SK-N-SH (cell line): ENCODE measurements at regions not wholly inside any gene's neighbourhood (a gene's known extent, or its start where the extent isn't known, plus 50 kb on each side); places are given as distances from the start of the nearest gene placed in this dataset.

ENCODE experiments used
- CTCF ChIA-PET: fragments of 300-600, 350-600 bp; formaldehyde crosslinking; extraction: SDS; loops from one replicate; lab custom pipeline; 2021; lab: Yijun Ruan, JAX
- POLR2A ChIA-PET: fragments of 350-600 bp; sonication (Branson Sonifier 250); formaldehyde crosslinking; extraction: SDS; loops from one replicate; lab custom pipeline; 2020; ENCODE audit warnings: antibody characterized with exemption, inconsistent platforms; lab: Yijun Ruan, JAX
- DNase-seq: peaks from one replicate; pipeline ENCODE4 v3.0.0; 2012
- H2AFZ ChIP-seq: fragments of 200-600 bp; sonication (generic); 2 replicates; pipeline ENCODE4 v1.8.1; 2016; ENCODE audit warnings: antibody characterized with exemption, mild to moderate bottlenecking, low read depth
- H3F3A ChIP-seq: fragments of 200-600 bp; sonication (generic); replicated peaks from 2 replicates; pipeline ENCODE3; 2016; ENCODE audit warnings: antibody characterized with exemption, mild to moderate bottlenecking; ENCODE audit not compliant: insufficient read depth
- H3K27ac ChIP-seq, 2 experiments: fragments of 200-500 bp in 1 of 2; fragments of 200-600 bp in 1 of 2; sonication (Bioruptor generic) in 1 of 2; sonication (generic), shearing (Covaris generic) in 1 of 2; 2 replicates each; pipeline versions ENCODE4 v1.5.1 to v1.6.1; 2014 to 2016; ENCODE audit warnings: low read depth in 2 of 2, inconsistent platforms in 1 of 2, low read length in 1 of 2, mild to moderate bottlenecking in 1 of 2, mixed read lengths in 1 of 2
- H3K27me3 ChIP-seq: fragments of 200-600 bp; sonication (generic), shearing (Covaris generic); 2 replicates; pipeline ENCODE4 v1.6.1; 2016; ENCODE audit warnings: mixed run types; ENCODE audit not compliant: insufficient read depth
- H3K36me3 ChIP-seq, 2 experiments: fragments of 200-500 bp in 1 of 2; fragments of 200-600 bp in 1 of 2; sonication (Bioruptor generic) in 1 of 2; sonication (generic) in 1 of 2; replicated peaks in 1 of 2; 2 replicates each; pipeline versions ENCODE3 to v1.5.1; 2014 to 2016; ENCODE audit warnings: low read length in 1 of 2, mild to moderate bottlenecking in 1 of 2; ENCODE audit not compliant: insufficient read depth in 2 of 2, control insufficient read depth in 1 of 2
- H3K4me1 ChIP-seq, 2 experiments: fragments of 200-500 bp in 1 of 2; fragments of 200-600 bp in 1 of 2; sonication (Bioruptor generic) in 1 of 2; sonication (generic), shearing (Covaris generic) in 1 of 2; 2 replicates each; pipeline versions ENCODE4 v1.5.1 to v1.6.1; 2014 to 2016; ENCODE audit warnings: low read depth in 1 of 2, low read length in 1 of 2, mixed run types in 1 of 2; ENCODE audit not compliant: insufficient read depth in 2 of 2, control insufficient read depth in 1 of 2
- H3K4me2 ChIP-seq: fragments of 200-600 bp; sonication (generic), shearing (Covaris generic); 2 replicates; pipeline ENCODE4 v1.6.1; 2017; ENCODE audit warnings: mixed run types
- H3K4me3 ChIP-seq, 2 experiments: fragments of 200-500 bp in 1 of 2; fragments of 200-600 bp in 1 of 2; sonication (Bioruptor generic) in 1 of 2; sonication (generic), shearing (Covaris generic) in 1 of 2; 2 replicates each; pipeline versions ENCODE4 v1.5.1 to v1.8.1; 2014 to 2016; ENCODE audit warnings: low read depth in 2 of 2, inconsistent platforms in 1 of 2, low read length in 1 of 2, mild to moderate bottlenecking in 1 of 2, mixed read lengths in 1 of 2, moderate library complexity in 1 of 2
- H3K79me2 ChIP-seq: fragments of 200-600 bp; sonication (generic); 2 replicates; pipeline ENCODE4 v1.8.1; 2017; ENCODE audit warnings: mild to moderate bottlenecking; ENCODE audit not compliant: insufficient read depth
- H3K9ac ChIP-seq: fragments of 200-600 bp; sonication (generic); 2 replicates; pipeline ENCODE4 v1.6.1; 2017; ENCODE audit warnings: mixed run types
- H3K9me2 ChIP-seq: fragments of 200-600 bp; sonication (generic); 2 replicates; pipeline ENCODE4 v1.6.1; 2017; ENCODE audit warnings: mixed run types
- H3K9me3 ChIP-seq: fragments of 200-600 bp; sonication (generic); 2 replicates; pipeline ENCODE4 v1.6.1; 2017; ENCODE audit warnings: mixed run types, mild to moderate bottlenecking, moderate library complexity
- H4K20me1 ChIP-seq: fragments of 200-600 bp; sonication (generic); 2 replicates; pipeline ENCODE4 v1.6.1; 2017; ENCODE audit warnings: mild to moderate bottlenecking, mixed run types; ENCODE audit not compliant: insufficient read depth
- ELF1 ChIP-seq: IDR thresholded peaks from 2 replicates; pipeline ENCODE4 v1.4.0; 2012
- EP300 ChIP-seq, 2 experiments: IDR thresholded peaks; 2 replicates each; pipeline versions ENCODE4 v1.4.0 to v1.6.1; 2012; ENCODE audit warnings: borderline replicate concordance in 1 of 2, low read depth in 1 of 2, low read length in 1 of 2
- EZH2phosphoT487 ChIP-seq: fragments of 200-600 bp; sonication (generic); IDR thresholded peaks from 2 replicates; pipeline ENCODE4 v1.6.1; 2017; ENCODE audit warnings: low read depth, mixed run types, mild to moderate bottlenecking, antibody characterized with exemption, moderate library complexity, borderline replicate concordance
- FOSL2 ChIP-seq: IDR thresholded peaks from 2 replicates; pipeline ENCODE4 v1.4.0; 2012; ENCODE audit warnings: low read depth, mild to moderate bottlenecking, moderate library complexity, borderline replicate concordance
- FOXM1 ChIP-seq: IDR thresholded peaks from 2 replicates; pipeline ENCODE4 v1.4.0; 2012; ENCODE audit warnings: low read depth, mild to moderate bottlenecking
- GABPA ChIP-seq: IDR thresholded peaks from 2 replicates; pipeline ENCODE4 v1.4.0; 2012; ENCODE audit warnings: low read depth, mild to moderate bottlenecking
- GATA2 ChIP-seq: sonication (generic); formaldehyde crosslinking; IDR thresholded peaks from 2 replicates; pipeline ENCODE4 v1.5.0; 2020; ENCODE audit warnings: mild to moderate bottlenecking, missing genetic modification reagents
- JUND ChIP-seq: IDR thresholded peaks from 2 replicates; pipeline ENCODE4 v1.4.0; 2012
- MEF2A ChIP-seq: IDR thresholded peaks from 2 replicates; pipeline ENCODE4 v1.4.0; 2012; ENCODE audit warnings: low read depth, borderline replicate concordance
- NFIC ChIP-seq: IDR thresholded peaks from 2 replicates; pipeline ENCODE4 v1.4.0; 2012; ENCODE audit warnings: borderline replicate concordance
- NRF1 ChIP-seq: IDR thresholded peaks from 2 replicates; pipeline ENCODE4 v1.6.1; 2012; ENCODE audit warnings: low read depth, mild to moderate bottlenecking, low read length
- RAD21 ChIP-seq: IDR thresholded peaks from 2 replicates; pipeline ENCODE4 v1.6.1; 2012; ENCODE audit warnings: mild to moderate bottlenecking, low read length
- SMC3 ChIP-seq: IDR thresholded peaks from 2 replicates; pipeline ENCODE4 v1.6.1; 2012; ENCODE audit warnings: low read depth, low read length, improper control_type of control experiment
- TCF12 ChIP-seq: IDR thresholded peaks from 2 replicates; pipeline ENCODE4 v1.4.0; 2012
- TEAD4 ChIP-seq: IDR thresholded peaks from 2 replicates; pipeline ENCODE4 v1.4.0; 2012; ENCODE audit warnings: mild to moderate bottlenecking, borderline replicate concordance; ENCODE audit not compliant: insufficient read depth
- YY1 ChIP-seq: IDR thresholded peaks from 2 replicates; pipeline ENCODE4 v1.4.0; 2012; ENCODE audit warnings: low read depth, mild to moderate bottlenecking
- WGBS: methylation state at CpG from one replicate; pipeline ENCODE4 v1.1.6; 2017; ENCODE audit warnings: low lambda C conversion rate; 5-methylcytosine and 5-hydroxymethylcytosine counted together
- TF ChIP-seq, protein P1 (sequence below): IDR thresholded peaks from 2 replicates; pipeline ENCODE4; 2012
- TF ChIP-seq, protein P2 (sequence below): IDR thresholded peaks from 2 replicates; pipeline ENCODE4 v1.6.1; 2012; ENCODE audit warnings: mild to moderate bottlenecking, low read depth, low read length, moderate library complexity
- TF ChIP-seq, protein P3 (sequence below): fragments of 150-350 bp; IDR thresholded peaks from 2 replicates; pipeline ENCODE4 v1.6.1; 2017; ENCODE audit warnings: antibody characterized with exemption, low read length, low read depth, borderline replicate concordance
- TF ChIP-seq, protein P4 (sequence below): IDR thresholded peaks from 2 replicates; pipeline ENCODE4 v1.4.0; 2012; ENCODE audit warnings: low read depth, borderline replicate concordance
- TF ChIP-seq, protein P5 (sequence below): IDR thresholded peaks from 2 replicates; pipeline ENCODE4 v1.4.0; 2012; ENCODE audit warnings: low read depth, borderline replicate concordance

DNA sequence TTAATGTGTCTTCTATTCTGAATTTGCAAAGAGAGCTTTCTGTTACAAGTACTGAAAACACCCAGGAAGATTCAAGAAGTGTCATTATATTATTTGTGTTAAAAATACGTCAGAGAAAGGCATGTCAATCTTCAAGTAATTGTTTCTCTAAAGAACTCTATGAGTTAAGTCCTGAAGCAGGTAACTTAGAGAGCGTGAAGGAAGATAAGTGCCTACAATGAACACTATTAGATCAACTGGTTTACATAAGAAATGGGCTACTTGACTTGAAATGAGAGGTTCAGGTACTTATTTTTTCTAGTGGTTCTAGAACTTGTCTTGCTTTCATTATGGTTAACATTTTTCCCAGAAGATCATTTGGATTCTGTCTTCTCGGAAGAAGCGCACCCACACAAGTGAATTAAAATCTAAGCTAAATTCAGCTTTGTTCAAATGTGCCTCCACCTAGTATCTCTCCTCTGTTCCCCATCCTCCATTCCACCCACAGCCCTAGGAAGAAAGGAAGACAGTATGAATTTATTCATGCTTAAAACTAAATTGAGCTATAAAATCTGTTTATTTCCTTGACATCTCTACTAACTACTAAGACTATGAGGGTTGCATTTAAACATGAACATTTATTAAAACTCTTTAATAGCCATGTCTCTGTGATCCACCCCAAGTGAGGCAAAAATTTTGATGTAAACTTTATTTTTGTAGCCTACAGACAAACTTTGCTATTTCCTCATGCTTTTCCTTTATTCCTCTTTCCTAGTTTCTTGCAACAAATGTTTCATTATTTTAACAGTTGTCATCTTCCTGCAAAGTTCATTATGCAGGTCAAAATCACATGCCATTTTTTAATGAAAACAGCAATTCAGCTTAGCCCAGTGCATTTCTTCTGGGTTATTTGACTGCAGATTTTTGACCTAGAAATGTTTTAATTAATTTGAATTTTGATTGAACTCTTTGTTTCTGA, 206.8 kb downstream of the KCNJ2 start (continued):
- TF ChIP-seq EZH2phosphoT487 = no peak
- TF ChIP-seq GABPA = no peak
- TF ChIP-seq FOSL2 = no peak
- TF ChIP-seq, protein P1, sequence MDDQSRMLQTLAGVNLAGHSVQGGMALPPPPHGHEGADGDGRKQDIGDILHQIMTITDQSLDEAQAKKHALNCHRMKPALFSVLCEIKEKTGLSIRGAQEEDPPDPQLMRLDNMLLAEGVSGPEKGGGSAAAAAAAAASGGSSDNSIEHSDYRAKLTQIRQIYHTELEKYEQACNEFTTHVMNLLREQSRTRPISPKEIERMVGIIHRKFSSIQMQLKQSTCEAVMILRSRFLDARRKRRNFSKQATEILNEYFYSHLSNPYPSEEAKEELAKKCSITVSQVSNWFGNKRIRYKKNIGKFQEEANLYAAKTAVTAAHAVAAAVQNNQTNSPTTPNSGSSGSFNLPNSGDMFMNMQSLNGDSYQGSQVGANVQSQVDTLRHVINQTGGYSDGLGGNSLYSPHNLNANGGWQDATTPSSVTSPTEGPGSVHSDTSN = no peak
- TF ChIP-seq, protein P2, sequence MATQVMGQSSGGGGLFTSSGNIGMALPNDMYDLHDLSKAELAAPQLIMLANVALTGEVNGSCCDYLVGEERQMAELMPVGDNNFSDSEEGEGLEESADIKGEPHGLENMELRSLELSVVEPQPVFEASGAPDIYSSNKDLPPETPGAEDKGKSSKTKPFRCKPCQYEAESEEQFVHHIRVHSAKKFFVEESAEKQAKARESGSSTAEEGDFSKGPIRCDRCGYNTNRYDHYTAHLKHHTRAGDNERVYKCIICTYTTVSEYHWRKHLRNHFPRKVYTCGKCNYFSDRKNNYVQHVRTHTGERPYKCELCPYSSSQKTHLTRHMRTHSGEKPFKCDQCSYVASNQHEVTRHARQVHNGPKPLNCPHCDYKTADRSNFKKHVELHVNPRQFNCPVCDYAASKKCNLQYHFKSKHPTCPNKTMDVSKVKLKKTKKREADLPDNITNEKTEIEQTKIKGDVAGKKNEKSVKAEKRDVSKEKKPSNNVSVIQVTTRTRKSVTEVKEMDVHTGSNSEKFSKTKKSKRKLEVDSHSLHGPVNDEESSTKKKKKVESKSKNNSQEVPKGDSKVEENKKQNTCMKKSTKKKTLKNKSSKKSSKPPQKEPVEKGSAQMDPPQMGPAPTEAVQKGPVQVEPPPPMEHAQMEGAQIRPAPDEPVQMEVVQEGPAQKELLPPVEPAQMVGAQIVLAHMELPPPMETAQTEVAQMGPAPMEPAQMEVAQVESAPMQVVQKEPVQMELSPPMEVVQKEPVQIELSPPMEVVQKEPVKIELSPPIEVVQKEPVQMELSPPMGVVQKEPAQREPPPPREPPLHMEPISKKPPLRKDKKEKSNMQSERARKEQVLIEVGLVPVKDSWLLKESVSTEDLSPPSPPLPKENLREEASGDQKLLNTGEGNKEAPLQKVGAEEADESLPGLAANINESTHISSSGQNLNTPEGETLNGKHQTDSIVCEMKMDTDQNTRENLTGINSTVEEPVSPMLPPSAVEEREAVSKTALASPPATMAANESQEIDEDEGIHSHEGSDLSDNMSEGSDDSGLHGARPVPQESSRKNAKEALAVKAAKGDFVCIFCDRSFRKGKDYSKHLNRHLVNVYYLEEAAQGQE = no peak
- TF ChIP-seq NFIC = no peak
- no peak for TF ChIP-seq FOXM1
- TF ChIP-seq, all 33 proteins: peak for 0

DNA sequence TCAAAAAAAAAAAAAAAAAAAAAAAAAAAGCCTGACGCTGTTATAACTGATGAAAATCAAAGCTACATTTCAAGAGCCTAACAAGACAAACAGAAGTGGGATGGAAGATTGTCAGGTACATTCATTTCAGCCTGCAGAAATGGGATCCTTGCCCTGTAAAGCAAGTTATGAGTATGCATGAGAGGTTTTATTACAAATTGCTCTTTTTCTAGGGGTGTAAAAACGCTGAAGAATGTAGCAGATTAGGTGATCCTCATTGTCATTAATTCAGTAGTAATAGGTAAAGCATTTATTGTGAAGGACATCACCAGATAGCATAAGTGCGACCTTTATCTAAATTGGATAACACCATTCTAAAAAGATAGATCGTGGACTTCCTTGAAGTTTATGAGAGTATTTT, 208.3 kb downstream of the KCNJ2 start:
- CTCF ChIA-PET = interaction anchor here (0.7 to 2.4 kb wide), 4 partner anchors 10 to 210 kb away, joined by 4 to 12 read pairs (median 6); no protein-coding TSS in a partner anchor
- H3K4me1 ChIP-seq = peaks cover 0 to 20% of the 10 kb centered on the region in 2 experiments; a peak in 2 of 4 replicates
- peak overlapping the region in 1 of 2 experiments; percentile 71; a peak in 2 of 4 replicates for H3K27ac ChIP-seq
- DNase-seq = no peak
- POLR2A ChIA-PET = no interaction called here
- no peak overlapping the region for H2AFZ ChIP-seq
- no peak overlapping the region for H3K4me2 ChIP-seq
- 34% methylated on average over 4 of the region's 4 CpGs for whole genome bisulfite sequencing
- no peaks in the 10 kb centered on the region for H3K27me3 ChIP-seq
- no peak overlapping the region for H3K4me3 ChIP-seq
- H4K20me1 ChIP-seq = no peaks in the 10 kb centered on the region
- no peaks in the 10 kb centered on the region for H3K9me2 ChIP-seq
- no peaks in the 10 kb centered on the region for H3K79me2 ChIP-seq
- no peaks in the 10 kb centered on the region for H3F3A ChIP-seq
- H3K36me3 ChIP-seq = no peaks in the 10 kb centered on the region
- no peak overlapping the region for H3K9ac ChIP-seq
- H3K9me3 ChIP-seq = no peaks in the 10 kb centered on the region
- no peak for TF ChIP-seq EZH2phosphoT487
- TF ChIP-seq FOXM1 = no peak
- TF ChIP-seq ELF1 = no peak
- TF ChIP-seq NFIC = no peak
- TF ChIP-seq, protein P3, sequence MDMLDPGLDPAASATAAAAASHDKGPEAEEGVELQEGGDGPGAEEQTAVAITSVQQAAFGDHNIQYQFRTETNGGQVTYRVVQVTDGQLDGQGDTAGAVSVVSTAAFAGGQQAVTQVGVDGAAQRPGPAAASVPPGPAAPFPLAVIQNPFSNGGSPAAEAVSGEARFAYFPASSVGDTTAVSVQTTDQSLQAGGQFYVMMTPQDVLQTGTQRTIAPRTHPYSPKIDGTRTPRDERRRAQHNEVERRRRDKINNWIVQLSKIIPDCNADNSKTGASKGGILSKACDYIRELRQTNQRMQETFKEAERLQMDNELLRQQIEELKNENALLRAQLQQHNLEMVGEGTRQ = no peak
- no peak for TF ChIP-seq MEF2A
- TF ChIP-seq YY1 = no peak
- TF ChIP-seq TCF12 = no peak
- TF ChIP-seq, protein P4, sequence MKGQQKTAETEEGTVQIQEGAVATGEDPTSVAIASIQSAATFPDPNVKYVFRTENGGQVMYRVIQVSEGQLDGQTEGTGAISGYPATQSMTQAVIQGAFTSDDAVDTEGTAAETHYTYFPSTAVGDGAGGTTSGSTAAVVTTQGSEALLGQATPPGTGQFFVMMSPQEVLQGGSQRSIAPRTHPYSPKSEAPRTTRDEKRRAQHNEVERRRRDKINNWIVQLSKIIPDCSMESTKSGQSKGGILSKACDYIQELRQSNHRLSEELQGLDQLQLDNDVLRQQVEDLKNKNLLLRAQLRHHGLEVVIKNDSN = no peak
- TF ChIP-seq TEAD4 = no peak
- no peak for TF ChIP-seq JUND
- no peak for TF ChIP-seq SMC3
- no peak for TF ChIP-seq NRF1
- no peak for TF ChIP-seq RAD21
- TF ChIP-seq, protein P5, sequence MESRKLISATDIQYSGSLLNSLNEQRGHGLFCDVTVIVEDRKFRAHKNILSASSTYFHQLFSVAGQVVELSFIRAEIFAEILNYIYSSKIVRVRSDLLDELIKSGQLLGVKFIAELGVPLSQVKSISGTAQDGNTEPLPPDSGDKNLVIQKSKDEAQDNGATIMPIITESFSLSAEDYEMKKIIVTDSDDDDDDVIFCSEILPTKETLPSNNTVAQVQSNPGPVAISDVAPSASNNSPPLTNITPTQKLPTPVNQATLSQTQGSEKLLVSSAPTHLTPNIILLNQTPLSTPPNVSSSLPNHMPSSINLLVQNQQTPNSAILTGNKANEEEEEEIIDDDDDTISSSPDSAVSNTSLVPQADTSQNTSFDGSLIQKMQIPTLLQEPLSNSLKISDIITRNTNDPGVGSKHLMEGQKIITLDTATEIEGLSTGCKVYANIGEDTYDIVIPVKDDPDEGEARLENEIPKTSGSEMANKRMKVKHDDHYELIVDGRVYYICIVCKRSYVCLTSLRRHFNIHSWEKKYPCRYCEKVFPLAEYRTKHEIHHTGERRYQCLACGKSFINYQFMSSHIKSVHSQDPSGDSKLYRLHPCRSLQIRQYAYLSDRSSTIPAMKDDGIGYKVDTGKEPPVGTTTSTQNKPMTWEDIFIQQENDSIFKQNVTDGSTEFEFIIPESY = no peak
- TF ChIP-seq EP300 (IDR thresholded peaks at IDR 0.05; ENCODE audit: borderline replicate concordance in 1 of 2, low read depth in 1 of 2, low read length in 1 of 2) = no peak
- no peak for TF ChIP-seq GATA2 (CRISPR knock-in tag)
